ENCODE measurements at regions not wholly inside any gene's neighbourhood (a gene's known extent, or its start where the extent isn't known, plus 50 kb on each side); places are given as distances from the start of the nearest gene placed in this dataset.

GRCh38 chr11:43555186-43555585 is 125.4 kb upstream of the HSD17B12 start:
- Histone ChIP-seq H3K36me3 (no peaks in the 10 kb centered on the region), H3K9me3 (no peaks in the 10 kb centered on the region), H3K4me3 (no peak overlapping the region), H3K27ac (no peak overlapping the region), H3K4me1 (peaks cover 0 to 36% (median 14%) of the 10 kb centered on the region in 9 donors), H3K27me3 (peaks cover 0 to 91% (median 78%) of the 10 kb centered on the region in 7 donors)
- DNase-seq (no peak), ATAC-seq (no peak)
- TF ChIP-seq CTCF (IDR thresholded peaks at IDR 0.05) = no peak
- 28 to 44% methylated on average over 3 of the region's 3 CpGs for WGBS, 2 donors
- intact Hi-C loops (cut with DNase I) = loop anchor here in 1 of 10 donors (10.0 kb wide), 1 partner anchor 300 kb away; no protein-coding TSS in a partner anchor

- DNase-seq (peak; percentile 21 to 41), ATAC-seq (peak; percentile 48 to 92 (median 82))
- TF ChIP-seq CTCF (IDR thresholded peaks at IDR 0.05) = no peak
- Histone ChIP-seq H3K27me3 (peaks cover 0 to 93% (median 85%) of the 10 kb centered on the region in 7 donors), H3K27ac (no peak overlapping the region), H3K9me3 (no peaks in the 10 kb centered on the region), H3K4me1 (peaks cover 0 to 36% (median 14%) of the 10 kb centered on the region in 9 donors), H3K4me3 (peak overlapping the region in 2 of 10 donors; percentile 13 to 23), H3K36me3 (no peaks in the 10 kb centered on the region)
- WGBS, 2 donors = 7% methylated on average over 14 of the region's 14 CpGs
- intact Hi-C loops (cut with DNase I) = loop anchor here in 1 of 10 donors (10.0 kb wide), 1 partner anchor 299 kb away; no protein-coding TSS in a partner anchor
Observed at GRCh38 chr11:43555816-43556611, 124.5 kb upstream of the HSD17B12 start.

- H3K27me3 ChIP-seq = peaks cover 0 to 91% (median 84%) of the 10 kb centered on the region in 7 donors
Observed at GRCh38 chr11:43556612-43557375, 123.7 kb upstream of the HSD17B12 start.

More at GRCh38 chr11:43556612-43557375, 123.7 kb upstream of the HSD17B12 start:
- TF ChIP-seq CTCF (IDR thresholded peaks at IDR 0.05) = no peak
- Histone ChIP-seq H3K27ac (no peak overlapping the region), H3K36me3 (no peaks in the 10 kb centered on the region), H3K4me1 (peaks cover 0 to 36% (median 14%) of the 10 kb centered on the region in 9 donors), H3K9me3 (no peaks in the 10 kb centered on the region), H3K4me3 (no peak overlapping the region)
- ATAC-seq (no peak), DNase-seq (no peak)
- WGBS, 2 donors = 2 to 3% methylated on average over 10 of the region's 10 CpGs
- intact Hi-C loops (cut with DNase I) = loop anchor here in 1 of 10 donors (10.0 kb wide), 1 partner anchor 298 kb away; no protein-coding TSS in a partner anchor
